Activated CD4-positive, alpha-beta T cell treated with anti-CD3 and anti-CD28 coated beads, Interleukin-2, Interleukin-4, amounts not matched to agents 100 ng/mL and 50 ng/mL, durations not matched to agents 16 hours and 8 hours (primary cell): ENCODE measurements at regions not wholly inside any gene's neighbourhood (a gene's known extent, or its start where the extent isn't known, plus 50 kb on each side); places are given as distances from the start of the nearest gene placed in this dataset.

Experiments used
- DNase-seq: peaks from one replicate; pipeline ENCODE4 v3.0.0-alpha.2; 2020; ENCODE audit warnings: low spot score

DNA sequence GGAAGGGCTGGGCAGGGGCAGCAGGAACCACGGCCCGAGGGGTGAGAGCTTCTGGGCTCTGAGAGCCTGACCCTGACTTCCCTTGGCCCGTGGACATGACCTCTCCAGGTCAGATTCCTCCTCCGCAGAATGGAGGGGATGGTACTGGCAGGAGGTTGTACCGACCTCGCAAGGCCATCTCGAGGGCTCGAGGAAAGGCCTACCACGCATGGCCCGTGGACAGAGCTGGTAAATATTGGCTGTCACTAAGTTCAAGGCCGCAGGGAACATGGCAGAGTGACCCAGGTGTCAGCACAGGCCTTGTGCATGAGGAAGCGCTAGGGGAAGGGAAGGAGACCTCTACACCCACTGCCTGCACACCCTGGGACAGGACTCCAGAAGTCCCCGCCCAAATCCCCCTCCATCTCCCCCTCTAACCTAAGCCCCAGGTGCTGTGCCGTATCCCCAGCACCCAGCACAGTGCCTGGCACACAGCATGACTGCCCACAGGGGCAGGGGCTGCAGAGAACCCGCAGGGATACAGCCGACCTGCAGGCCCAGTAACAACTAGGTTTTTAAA, 54.9 kb upstream of the PPP2R5C start:
- DNase-seq, result no peak

DNA sequence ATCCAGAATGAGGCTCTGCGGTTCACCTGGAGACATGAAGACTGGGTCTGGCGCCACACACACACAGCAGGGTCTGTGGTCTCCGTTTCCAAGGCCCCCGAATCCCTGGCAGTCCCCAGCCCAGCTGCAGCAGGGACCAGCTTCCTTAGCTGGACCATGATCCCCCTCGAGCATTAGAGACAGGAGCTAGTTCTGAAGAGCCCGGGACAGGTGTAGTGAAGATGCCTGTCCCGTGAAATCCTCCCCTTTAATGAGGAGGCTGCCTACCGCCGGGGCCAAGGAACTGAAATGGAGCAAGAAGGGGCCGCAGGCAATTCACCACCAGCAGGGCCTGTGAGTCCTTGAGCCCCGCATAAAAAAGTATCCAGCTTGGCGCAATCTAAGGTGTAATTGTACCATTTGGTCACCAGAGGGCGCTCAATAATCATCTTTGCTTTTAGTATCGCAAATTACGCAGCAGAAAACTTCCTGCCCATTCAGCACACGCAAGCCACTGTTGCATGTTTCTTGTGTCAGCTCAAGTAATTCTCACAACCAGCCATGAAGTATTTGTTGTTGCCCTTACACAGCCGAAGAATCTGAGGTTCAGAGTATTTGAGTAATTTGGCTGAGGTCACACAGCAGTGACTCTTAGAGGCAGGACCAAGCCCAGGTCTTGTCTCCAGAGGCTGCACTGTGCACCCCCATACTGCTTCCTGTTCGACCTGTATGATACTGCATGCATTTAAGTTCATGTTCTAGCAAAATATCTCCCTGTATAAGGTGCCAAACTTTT, 54.3 kb upstream of the PPP2R5C start:
- DNase-seq, result peak; percentile 85

DNA sequence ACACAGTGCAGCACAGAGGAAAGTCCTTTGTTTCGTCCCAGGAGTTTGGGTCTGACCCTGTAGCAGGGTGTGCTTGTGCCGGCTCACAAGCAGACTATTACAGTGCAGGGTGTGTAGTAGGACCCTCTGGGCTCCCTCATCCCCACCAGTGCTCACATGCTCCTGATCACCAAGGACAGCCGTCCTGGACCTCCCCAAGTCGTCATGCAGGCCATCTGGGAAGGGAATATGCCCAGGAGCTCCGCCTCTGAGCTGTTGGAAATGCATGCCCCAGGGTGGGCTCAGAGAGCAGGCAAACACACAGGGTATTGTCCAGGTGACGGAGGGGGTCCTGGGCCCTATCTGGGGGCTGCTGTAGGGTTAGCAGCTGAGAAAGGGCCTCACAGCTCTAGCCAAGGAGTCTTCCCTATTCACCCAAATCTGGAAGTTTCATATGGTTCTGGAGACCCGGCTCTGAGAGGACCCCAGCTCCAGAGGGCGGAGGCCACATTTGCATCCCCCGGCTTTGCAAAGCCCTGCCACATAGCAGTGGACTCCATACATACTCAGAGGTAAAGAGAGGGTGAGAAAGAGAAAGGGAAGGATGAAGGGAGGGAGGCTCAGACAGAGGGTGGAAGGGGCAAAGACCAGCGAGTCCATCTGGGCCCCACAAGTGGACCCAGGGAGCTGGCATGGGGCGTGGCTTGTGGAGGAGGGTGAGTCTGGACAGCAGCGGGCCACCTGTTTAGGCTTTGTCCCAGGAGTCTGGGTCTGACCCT, 53.5 kb upstream of the PPP2R5C start:
- no peak for DNase-seq

DNA sequence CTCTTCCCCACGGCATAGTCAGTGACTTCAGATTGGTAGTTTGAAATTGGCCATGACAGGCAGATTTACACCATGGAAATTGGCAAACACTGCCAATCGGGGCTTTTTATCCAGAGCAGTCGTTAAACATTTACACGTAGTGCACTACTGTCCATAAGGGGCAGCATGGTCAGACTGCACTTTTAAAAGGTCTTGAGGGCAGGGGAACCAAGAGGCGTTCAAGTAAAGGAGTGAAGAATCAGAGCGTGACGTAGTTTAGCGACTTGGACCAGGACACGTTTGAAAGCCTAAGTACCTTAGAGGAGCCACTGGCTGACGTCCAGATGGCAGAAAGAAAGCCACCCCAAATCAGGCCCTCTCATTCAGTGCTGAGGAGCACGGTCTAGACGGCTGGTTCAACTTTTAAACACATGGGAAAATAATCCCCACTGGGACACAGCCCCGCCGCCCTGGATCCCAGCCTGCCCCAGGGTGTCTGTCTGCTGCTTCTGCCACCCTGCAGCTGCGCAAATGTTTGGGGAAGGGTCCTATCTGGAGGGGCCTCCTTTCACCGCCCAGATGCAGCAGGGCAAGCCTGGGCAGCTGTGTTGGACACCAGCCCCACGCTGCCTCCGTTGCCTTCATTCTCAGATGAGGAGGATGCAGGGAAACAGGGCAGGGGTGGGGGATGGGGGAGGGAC, 52.5 kb upstream of the PPP2R5C start:
- DNase-seq, result no peak

DNA sequence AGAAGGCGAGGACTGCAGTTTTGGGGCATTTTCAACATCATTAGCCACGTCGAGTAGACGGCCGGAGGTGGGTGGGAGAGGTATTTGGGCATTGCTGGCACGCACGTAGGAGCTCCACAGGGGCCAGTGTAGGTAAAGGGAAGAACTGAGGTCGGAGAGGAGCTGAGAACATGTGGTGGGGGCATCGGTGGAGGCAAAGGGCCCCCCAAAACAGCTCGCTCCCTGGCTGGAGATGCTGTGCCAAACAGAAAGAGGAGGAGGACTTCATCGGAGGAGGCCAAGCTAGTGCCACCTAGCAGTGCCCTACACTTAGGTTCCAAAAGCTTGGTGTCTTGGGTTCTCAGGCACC, 52.0 kb upstream of the PPP2R5C start:
- DNase-seq, result no peak

DNA sequence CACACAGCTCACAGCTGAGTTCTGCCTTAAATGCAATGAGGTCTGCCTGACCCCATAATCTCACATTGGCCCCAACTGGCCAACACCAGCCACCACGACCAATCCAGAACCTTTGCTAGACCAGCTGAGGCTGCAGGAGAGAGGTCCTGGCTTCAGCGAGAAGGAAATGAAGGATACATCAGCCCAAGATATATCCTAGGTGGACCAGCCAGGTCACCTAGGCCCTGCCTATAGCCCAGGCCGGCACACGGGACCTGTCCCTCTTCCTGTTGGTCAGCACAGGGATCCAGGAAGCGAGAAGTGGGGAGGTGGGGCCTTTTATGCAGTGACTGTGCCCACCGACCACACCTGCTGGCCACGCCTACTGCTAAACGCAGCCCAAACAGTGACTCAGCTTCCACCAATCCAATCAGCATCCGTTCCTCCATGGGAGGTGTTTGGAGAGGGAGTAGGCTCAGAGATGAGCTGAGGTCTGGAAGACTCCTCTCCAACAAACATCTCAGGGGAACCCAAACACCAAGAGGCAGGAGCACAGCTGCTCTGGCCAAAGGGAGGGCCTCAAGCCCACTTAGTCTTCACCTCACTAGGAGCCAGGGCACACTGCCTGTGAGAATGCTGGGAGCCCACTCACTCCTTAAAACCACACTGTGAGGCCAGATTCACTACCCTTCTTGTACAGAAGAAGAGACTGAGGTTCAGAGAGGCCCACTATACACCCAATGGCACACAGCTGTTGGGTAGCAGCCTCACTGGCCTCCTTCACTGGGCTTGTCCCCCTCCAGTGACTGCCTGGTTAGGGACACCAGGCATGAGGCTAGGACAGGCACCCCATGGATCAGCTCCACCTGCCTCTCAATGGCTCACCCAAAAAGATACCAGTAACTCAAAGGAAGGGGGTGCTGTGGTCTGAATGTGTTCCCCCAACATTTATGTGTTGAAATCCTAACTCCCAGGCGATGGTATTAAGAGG, 51.3 kb upstream of the PPP2R5C start:
- no peak for DNase-seq

DNA sequence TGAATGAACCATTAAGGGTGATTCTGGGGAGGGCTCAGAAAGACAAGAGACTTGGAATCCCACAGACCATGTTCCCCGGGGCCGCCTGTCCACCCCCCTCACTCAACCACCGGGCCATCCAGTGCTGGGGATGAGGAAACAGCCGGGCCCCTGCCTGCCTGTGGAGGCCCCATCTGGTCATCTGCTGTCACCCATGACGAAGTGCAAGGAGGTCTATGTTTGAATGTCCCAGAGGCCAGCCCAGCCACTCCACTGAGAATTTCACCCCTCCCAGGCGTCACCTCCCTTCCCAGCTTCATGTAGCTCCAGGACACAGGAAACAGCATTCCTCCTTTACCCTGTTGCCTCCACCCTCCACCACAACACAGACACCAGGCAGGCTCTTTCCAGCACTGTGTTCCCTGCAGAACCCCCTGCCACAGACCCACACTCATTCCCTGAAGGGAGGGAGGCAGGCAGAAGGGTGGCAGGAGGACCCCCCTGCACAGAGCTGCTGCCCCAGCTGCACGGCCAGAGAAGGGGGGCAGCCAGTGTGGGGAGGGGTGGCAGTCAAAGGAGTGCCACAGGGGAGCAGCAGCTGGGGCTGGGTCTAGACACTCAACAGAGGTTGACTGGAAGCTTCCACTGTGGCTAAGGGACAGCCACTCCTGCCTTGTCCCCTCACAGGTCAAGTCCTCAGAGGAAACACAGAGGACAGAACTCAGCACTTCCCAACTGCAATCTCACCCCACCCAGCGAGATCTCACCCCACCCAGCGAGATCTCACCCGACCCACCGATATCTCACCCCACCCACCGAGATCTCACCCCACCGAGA, 50.3 kb upstream of the PPP2R5C start:
- no peak for DNase-seq
